Hepatocyte (in vitro differentiated cells): ENCODE measurements at regions not wholly inside any gene's neighbourhood (a gene's known extent, or its start where the extent isn't known, plus 50 kb on each side); places are given as distances from the start of the nearest gene placed in this dataset.

Source experiments
- EZH2 ChIP-seq: fragments of 200-600 bp; sonication (generic); IDR thresholded peaks from 2 replicates; pipeline ENCODE4 v1.6.1; 2016; ENCODE audit warnings: antibody characterized with exemption, mild to moderate bottlenecking, borderline replicate concordance
- EZH2phosphoT487 ChIP-seq: fragments of 200-600 bp; sonication (generic); IDR thresholded peaks from one replicate; pipeline ENCODE4 v1.6.1; 2018; ENCODE audit warnings: antibody characterized with exemption, mild to moderate bottlenecking, low read depth, moderate library complexity; ENCODE audit not compliant: unreplicated experiment, severe bottlenecking
- TF ChIP-seq, protein P1 (sequence below): fragments of 200-600 bp; sonication (generic); IDR thresholded peaks from 2 replicates; pipeline ENCODE4 v1.5.1; 2016; ENCODE audit warnings: antibody characterized with exemption, mild to moderate bottlenecking; ENCODE audit not compliant: poor library complexity

DNA sequence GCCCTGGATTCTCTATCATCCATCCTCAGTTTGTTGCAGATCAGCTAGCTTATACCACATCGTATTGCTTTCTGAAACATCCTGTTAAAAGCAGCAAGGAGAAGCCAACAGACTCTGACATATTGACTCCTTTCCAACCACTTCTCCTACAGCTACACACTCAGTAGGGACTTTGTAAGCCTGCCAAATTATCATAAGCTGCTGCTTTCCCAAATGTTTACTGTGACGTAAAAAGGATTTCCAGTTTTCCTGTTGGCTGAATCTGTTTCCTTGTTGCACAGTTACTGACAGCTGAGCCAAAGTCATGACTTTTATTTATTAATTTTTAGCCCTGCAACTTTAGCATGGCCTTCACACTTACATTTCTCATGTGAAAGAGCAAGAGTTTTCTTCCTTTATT is 294.3 kb downstream of the KCNJ3 start:
- TF ChIP-seq EZH2 (no peak), EZH2phosphoT487 (no peak)
- TF ChIP-seq, protein P1, sequence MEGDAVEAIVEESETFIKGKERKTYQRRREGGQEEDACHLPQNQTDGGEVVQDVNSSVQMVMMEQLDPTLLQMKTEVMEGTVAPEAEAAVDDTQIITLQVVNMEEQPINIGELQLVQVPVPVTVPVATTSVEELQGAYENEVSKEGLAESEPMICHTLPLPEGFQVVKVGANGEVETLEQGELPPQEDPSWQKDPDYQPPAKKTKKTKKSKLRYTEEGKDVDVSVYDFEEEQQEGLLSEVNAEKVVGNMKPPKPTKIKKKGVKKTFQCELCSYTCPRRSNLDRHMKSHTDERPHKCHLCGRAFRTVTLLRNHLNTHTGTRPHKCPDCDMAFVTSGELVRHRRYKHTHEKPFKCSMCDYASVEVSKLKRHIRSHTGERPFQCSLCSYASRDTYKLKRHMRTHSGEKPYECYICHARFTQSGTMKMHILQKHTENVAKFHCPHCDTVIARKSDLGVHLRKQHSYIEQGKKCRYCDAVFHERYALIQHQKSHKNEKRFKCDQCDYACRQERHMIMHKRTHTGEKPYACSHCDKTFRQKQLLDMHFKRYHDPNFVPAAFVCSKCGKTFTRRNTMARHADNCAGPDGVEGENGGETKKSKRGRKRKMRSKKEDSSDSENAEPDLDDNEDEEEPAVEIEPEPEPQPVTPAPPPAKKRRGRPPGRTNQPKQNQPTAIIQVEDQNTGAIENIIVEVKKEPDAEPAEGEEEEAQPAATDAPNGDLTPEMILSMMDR, result no peak
